ENCODE measurements at regions not wholly inside any gene's neighbourhood (a gene's known extent, or its start where the extent isn't known, plus 50 kb on each side); places are given as distances from the start of the nearest gene placed in this dataset.

- H3K27me3 ChIP-seq (ENCODE audit: control insufficient read depth in 2 of 2, insufficient read depth in 2 of 2, low read length in 2 of 2) = no peaks in the 10 kb centered on the region
- POLR2A ChIA-PET = no interaction called here
- CTCF ChIA-PET = no interaction called here
- no peaks in the 10 kb centered on the region for H3K9me1 ChIP-seq (replicated peaks; ENCODE audit: control insufficient read depth, extremely low read depth, insufficient read depth, low read length)
- no peak for DNase-seq (ENCODE audit: low read depth, low spot score)
- H4K20me1 ChIP-seq (replicated peaks; ENCODE audit: control insufficient read depth, extremely low read depth, insufficient read depth, low read length) = no peaks in the 10 kb centered on the region
- no peaks in the 10 kb centered on the region for H3K36me3 ChIP-seq (ENCODE audit: control insufficient read depth in 2 of 2, extremely low read depth in 1 of 2, insufficient read depth in 2 of 2, low read length in 2 of 2)
- no peak overlapping the region for H2AFZ ChIP-seq (ENCODE audit: low read depth, low read length)
- no peaks in the 10 kb centered on the region for H3K9me3 ChIP-seq (replicated peaks; ENCODE audit: control insufficient read depth, insufficient read depth, low read length)
- H3K4me1 ChIP-seq (ENCODE audit: control insufficient read depth, extremely low read depth, insufficient read depth, low read length) = no peaks in the 10 kb centered on the region
- no peak for FAIRE-seq
- dilution Hi-C loops (cut with MboI; ENCODE audit: extremely low pct_ligation_motif_present, low sequenced_read_pairs) = no loop called here
- no peak overlapping the region for H3K27ac ChIP-seq (ENCODE audit: insufficient read depth, low read depth, low read length)
- H3K4me3 ChIP-seq (replicated peaks in 1 of 3; ENCODE audit: insufficient read depth in 1 of 3, low read depth in 1 of 3, low read length in 3 of 3) = no peak overlapping the region
- H3K9ac ChIP-seq (replicated peaks; ENCODE audit: extremely low read depth, insufficient read depth, low read length) = no peak overlapping the region
- BruUV-seq (replicated peaks) = no TSS peak
- intact Hi-C loops (cut with micrococcal nuclease) = no loop called here
- no peaks in the 10 kb centered on the region for H3K79me2 ChIP-seq (ENCODE audit: control insufficient read depth, insufficient read depth, low read length)
- H3K4me2 ChIP-seq (ENCODE audit: insufficient read depth, low read length) = no peak overlapping the region
- no peak for TF ChIP-seq MYC (IDR thresholded peaks at IDR 0.05; ENCODE audit: low read depth, low read length)
- TF ChIP-seq CTCF (IDR thresholded peaks at IDR 0.05; ENCODE audit: extremely low read depth in 1 of 2, insufficient read depth in 1 of 2, low read depth in 1 of 2, low read length in 2 of 2) = no peak
- TF ChIP-seq POLR2AphosphoS5 (IDR thresholded peaks at IDR 0.05; ENCODE audit: insufficient read depth, low read depth, low read length) = no peak
- TF ChIP-seq MAX (IDR thresholded peaks at IDR 0.05; ENCODE audit: insufficient read depth, insufficient read length) = no peak
- TF ChIP-seq POLR2A (IDR thresholded peaks at IDR 0.05; ENCODE audit: low read depth, low read length) = no peak
- TF ChIP-seq GATA2 (IDR thresholded peaks at IDR 0.05; ENCODE audit: insufficient read depth, insufficient read length, low read depth, low read length) = no peak
- no peak for TF ChIP-seq EZH2 (IDR thresholded peaks at IDR 0.05; ENCODE audit: borderline replicate concordance, low read depth, low read length, severe bottlenecking)
- no peak for TF ChIP-seq JUN (IDR thresholded peaks at IDR 0.05; ENCODE audit: borderline replicate concordance, insufficient read depth, insufficient read length, low read depth)
- no peak for TF ChIP-seq FOS (IDR thresholded peaks at IDR 0.05; ENCODE audit: borderline replicate concordance, insufficient read depth, low read length)
Observed at GRCh38 chrX:11059933-11060332, 51.2 kb upstream of the HCCS start.

Data from endothelial cell of umbilical vein (primary cell).